ENCODE measurements at regions not wholly inside any gene's neighbourhood (a gene's known extent, or its start where the extent isn't known, plus 50 kb on each side); places are given as distances from the start of the nearest gene placed in this dataset.
"Not testable (repeated sequence)": the region's sequence is repeated elsewhere in the genome, so short reads cannot be mapped to it uniquely, and the experiment has no call there.

DNA sequence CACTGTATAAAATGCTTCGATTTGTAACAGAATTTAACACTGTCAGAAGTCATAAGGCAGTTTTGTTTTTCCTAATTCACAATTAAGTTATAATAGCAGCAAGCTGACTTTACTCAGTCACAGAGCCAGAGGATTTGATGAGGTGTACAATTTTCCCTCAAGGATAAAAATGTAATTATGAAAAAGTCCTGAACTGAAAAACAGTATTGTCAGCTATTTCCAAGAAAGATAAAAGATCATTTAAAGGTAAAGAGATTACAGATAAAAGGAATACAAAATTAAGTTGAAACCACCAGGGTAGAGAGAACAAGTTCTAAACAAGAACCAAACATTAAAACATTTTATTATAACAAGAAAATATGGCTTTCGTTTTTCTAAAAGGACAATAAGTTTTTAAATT lies 86.8 kb upstream of the ZFP42 start:
- Histone ChIP-seq H3K27ac (ENCODE audit: low read depth in 1 of 2, low read length in 2 of 2) (no peak overlapping the region), H3K9me3 (ENCODE audit: control insufficient read depth in 1 of 2, insufficient read depth in 1 of 2, low read length in 2 of 2) (peaks cover 0 to 5% of the 10 kb centered on the region in 2 experiments), H3K27me3 (ENCODE audit: control insufficient read depth in 1 of 2, insufficient read depth in 2 of 2, low read length in 2 of 2) (no peaks in the 10 kb centered on the region), H3K4me1 (ENCODE audit: insufficient read depth, low read length) (no peaks in the 10 kb centered on the region), H3K4me3 (ENCODE audit: low read length) (no peak overlapping the region), H3K36me3 (ENCODE audit: insufficient read depth, low read length) (no peaks in the 10 kb centered on the region)
- no peaks in the 10 kb centered on the region for H3K27me3 Mint-ChIP-seq
- no peak overlapping the region for H3K27ac Mint-ChIP-seq
- H3K9me3 Mint-ChIP-seq, result peaks cover 4% of the 10 kb centered on the region
- intact Hi-C loops (cut with DNase I, micrococcal nuclease), result no loop called here
- ChIA-PET POLR2A (no interaction called here), CTCF (no interaction called here)
- no peaks in the 10 kb centered on the region for H3K36me3 Mint-ChIP-seq (ENCODE audit: low read depth)
- DNase-seq, result no peak
- no peak overlapping the region for H3K4me3 Mint-ChIP-seq
- ATAC-seq (ENCODE audit: poor library complexity), result no peak
- TF ChIP-seq, protein P1, sequence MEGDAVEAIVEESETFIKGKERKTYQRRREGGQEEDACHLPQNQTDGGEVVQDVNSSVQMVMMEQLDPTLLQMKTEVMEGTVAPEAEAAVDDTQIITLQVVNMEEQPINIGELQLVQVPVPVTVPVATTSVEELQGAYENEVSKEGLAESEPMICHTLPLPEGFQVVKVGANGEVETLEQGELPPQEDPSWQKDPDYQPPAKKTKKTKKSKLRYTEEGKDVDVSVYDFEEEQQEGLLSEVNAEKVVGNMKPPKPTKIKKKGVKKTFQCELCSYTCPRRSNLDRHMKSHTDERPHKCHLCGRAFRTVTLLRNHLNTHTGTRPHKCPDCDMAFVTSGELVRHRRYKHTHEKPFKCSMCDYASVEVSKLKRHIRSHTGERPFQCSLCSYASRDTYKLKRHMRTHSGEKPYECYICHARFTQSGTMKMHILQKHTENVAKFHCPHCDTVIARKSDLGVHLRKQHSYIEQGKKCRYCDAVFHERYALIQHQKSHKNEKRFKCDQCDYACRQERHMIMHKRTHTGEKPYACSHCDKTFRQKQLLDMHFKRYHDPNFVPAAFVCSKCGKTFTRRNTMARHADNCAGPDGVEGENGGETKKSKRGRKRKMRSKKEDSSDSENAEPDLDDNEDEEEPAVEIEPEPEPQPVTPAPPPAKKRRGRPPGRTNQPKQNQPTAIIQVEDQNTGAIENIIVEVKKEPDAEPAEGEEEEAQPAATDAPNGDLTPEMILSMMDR (IDR thresholded peaks at IDR 0.05), result no peak
- no peaks in the 10 kb centered on the region for H3K4me1 Mint-ChIP-seq (ENCODE audit: low read depth)

DNA sequence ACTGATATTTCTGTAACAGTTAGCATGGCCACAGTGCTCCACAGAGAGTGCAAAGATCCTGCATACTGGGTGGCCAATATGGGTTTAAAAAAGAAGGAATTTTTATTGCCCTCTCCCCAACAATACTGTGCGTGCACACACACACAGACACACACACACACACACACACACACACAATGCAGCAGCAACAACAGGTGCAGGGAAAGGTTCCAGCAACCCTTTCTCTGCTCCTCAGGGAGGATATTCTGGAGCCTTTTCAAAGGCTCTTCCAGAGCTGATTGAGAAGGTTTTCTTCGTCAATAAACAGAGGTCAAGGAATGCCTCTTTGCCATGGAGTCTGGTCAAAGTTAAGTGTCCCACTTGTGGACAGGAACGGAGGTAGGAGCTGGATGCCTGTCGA lies 84.8 kb upstream of the ZFP42 start:
- TF ChIP-seq, protein P1 (IDR thresholded peaks at IDR 0.05), result no peak
- no peaks in the 10 kb centered on the region for H3K4me1 Mint-ChIP-seq (ENCODE audit: low read depth)
- H3K27ac Mint-ChIP-seq, result no peak overlapping the region
- intact Hi-C loops (cut with DNase I, micrococcal nuclease), result no loop called here
- Histone ChIP-seq H3K27me3 (ENCODE audit: control insufficient read depth in 1 of 2, insufficient read depth in 2 of 2, low read length in 2 of 2) (no peaks in the 10 kb centered on the region), H3K4me1 (ENCODE audit: insufficient read depth, low read length) (no peaks in the 10 kb centered on the region), H3K9me3 (ENCODE audit: control insufficient read depth in 1 of 2, insufficient read depth in 1 of 2, low read length in 2 of 2) (peaks cover 0 to 5% of the 10 kb centered on the region in 2 experiments), H3K4me3 (ENCODE audit: low read length) (no peak overlapping the region), H3K27ac (ENCODE audit: low read depth in 1 of 2, low read length in 2 of 2) (no peak overlapping the region), H3K36me3 (ENCODE audit: insufficient read depth, low read length) (no peaks in the 10 kb centered on the region)
- ChIA-PET POLR2A (no interaction called here), CTCF (no interaction called here)
- ATAC-seq (ENCODE audit: poor library complexity), result no peak
- H3K36me3 Mint-ChIP-seq (ENCODE audit: low read depth), result no peaks in the 10 kb centered on the region
- H3K9me3 Mint-ChIP-seq, result peaks cover 4% of the 10 kb centered on the region
- DNase-seq, result no peak
- H3K4me3 Mint-ChIP-seq, result no peak overlapping the region
- H3K27me3 Mint-ChIP-seq, result no peaks in the 10 kb centered on the region

DNA sequence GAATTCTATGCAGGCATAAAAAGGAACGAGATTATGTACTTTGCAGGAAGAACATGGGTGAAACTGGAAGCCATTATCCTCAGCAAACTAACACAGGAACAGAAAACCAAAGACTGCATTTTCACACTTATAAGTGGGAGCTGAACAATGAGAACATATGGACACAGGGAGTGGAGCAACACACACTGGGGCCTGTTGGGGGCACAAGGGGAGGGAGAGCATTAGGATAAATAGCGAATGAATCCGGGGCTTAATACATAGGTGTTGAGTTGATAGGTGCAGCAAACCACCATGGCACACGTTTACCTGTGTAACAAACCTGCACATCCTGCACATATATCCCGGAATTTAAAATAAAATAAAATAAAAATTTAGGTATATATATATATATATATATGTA lies 80.2 kb upstream of the ZFP42 start:
- CTCF ChIA-PET; H3K4me1 Mint-ChIP-seq (ENCODE audit: low read depth); POLR2A ChIA-PET; H3K27ac Mint-ChIP-seq; H3K4me3 ChIP-seq (ENCODE audit: low read length); DNase-seq; H3K27ac ChIP-seq (ENCODE audit: low read depth in 1 of 2, low read length in 2 of 2); intact Hi-C loops (cut with DNase I, micrococcal nuclease); H3K4me3 Mint-ChIP-seq; H3K27me3 Mint-ChIP-seq; H3K4me1 ChIP-seq (ENCODE audit: insufficient read depth, low read length); H3K27me3 ChIP-seq (ENCODE audit: control insufficient read depth in 1 of 2, insufficient read depth in 2 of 2, low read length in 2 of 2); ATAC-seq (ENCODE audit: poor library complexity); H3K36me3 Mint-ChIP-seq (ENCODE audit: low read depth); H3K36me3 ChIP-seq (ENCODE audit: insufficient read depth, low read length); H3K9me3 Mint-ChIP-seq: not testable (repeated sequence)
- H3K9me3 ChIP-seq (ENCODE audit: control insufficient read depth in 1 of 2, insufficient read depth in 1 of 2, low read length in 2 of 2), result peaks cover 0 to 13% of the 10 kb centered on the region in 2 experiments

DNA sequence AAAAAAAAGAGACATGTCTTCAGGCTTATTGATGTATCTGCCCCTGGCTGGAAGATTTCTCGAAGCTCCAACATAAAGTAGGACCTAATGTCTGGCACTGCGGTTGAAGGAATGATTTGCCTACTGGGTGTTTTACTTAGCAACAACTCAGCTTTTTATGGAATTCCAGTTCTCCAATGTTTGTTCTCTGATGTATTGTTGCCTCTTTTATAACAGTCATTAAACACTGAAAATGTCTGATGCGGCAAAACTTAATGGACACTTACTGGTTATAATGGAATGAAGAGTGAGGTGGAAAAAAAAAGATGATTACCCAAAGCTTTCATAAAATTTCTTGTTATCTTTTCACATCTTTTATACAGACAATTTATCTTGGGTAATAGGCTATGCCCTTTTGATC lies 75.6 kb upstream of the ZFP42 start:
- no peak for ATAC-seq (ENCODE audit: poor library complexity)
- Mint-ChIP-seq H3K4me1 (ENCODE audit: low read depth) (no peaks in the 10 kb centered on the region), H3K27ac (no peak overlapping the region), H3K9me3 (peaks cover 3% of the 10 kb centered on the region), H3K4me3 (no peak overlapping the region), H3K36me3 (ENCODE audit: low read depth) (no peaks in the 10 kb centered on the region), H3K27me3 (no peaks in the 10 kb centered on the region)
- TF ChIP-seq, protein P1 (IDR thresholded peaks at IDR 0.05), result no peak
- H3K36me3 ChIP-seq (ENCODE audit: insufficient read depth, low read length), result no peaks in the 10 kb centered on the region
- POLR2A ChIA-PET, result no interaction called here
- CTCF ChIA-PET, result no interaction called here
- intact Hi-C loops (cut with DNase I, micrococcal nuclease), result no loop called here
- no peaks in the 10 kb centered on the region for H3K27me3 ChIP-seq (ENCODE audit: control insufficient read depth in 1 of 2, insufficient read depth in 2 of 2, low read length in 2 of 2)
- no peak overlapping the region for H3K4me3 ChIP-seq (ENCODE audit: low read length)
- no peak overlapping the region for H3K27ac ChIP-seq (ENCODE audit: low read depth in 1 of 2, low read length in 2 of 2)
- no peaks in the 10 kb centered on the region for H3K4me1 ChIP-seq (ENCODE audit: insufficient read depth, low read length)
- peaks cover 0 to 13% of the 10 kb centered on the region in 2 experiments for H3K9me3 ChIP-seq (ENCODE audit: control insufficient read depth in 1 of 2, insufficient read depth in 1 of 2, low read length in 2 of 2)
- no peak for DNase-seq
